ENCODE measurements at regions not wholly inside any gene's neighbourhood (a gene's known extent, or its start where the extent isn't known, plus 50 kb on each side); places are given as distances from the start of the nearest gene placed in this dataset.

GRCh38 chr6:168956141-168956838, 297.4 kb downstream of the THBS2 start:
- TF ChIP-seq CTCF (IDR thresholded peaks at IDR 0.05; ENCODE audit: low read depth, low read length, missing input control) (no peak), YY1 (IDR thresholded peaks at IDR 0.05) (no peak), HNF4G (IDR thresholded peaks at IDR 0.05) (no peak), HNF4A (conservative IDR thresholded peaks at IDR 0.05) (no peak)

Measured in liver (tissue), 3 donors.